GM12875 (cell line): ENCODE measurements at regions not wholly inside any gene's neighbourhood (a gene's known extent, or its start where the extent isn't known, plus 50 kb on each side); places are given as distances from the start of the nearest gene placed in this dataset.

Experiments used
- H3K4me3 ChIP-seq: one replicate; pipeline ENCODE4 v1.5.1; 2011; ENCODE audit warnings: low read depth, low read length, control low read depth
- TF ChIP-seq, protein P1 (sequence below): IDR thresholded peaks from 2 replicates; pipeline ENCODE4 v1.5.1; 2011; ENCODE audit warnings: low read depth, mild to moderate bottlenecking, control low read depth, inconsistent platforms, low read length, moderate library complexity, borderline replicate concordance; ENCODE audit not compliant: insufficient read depth

DNA sequence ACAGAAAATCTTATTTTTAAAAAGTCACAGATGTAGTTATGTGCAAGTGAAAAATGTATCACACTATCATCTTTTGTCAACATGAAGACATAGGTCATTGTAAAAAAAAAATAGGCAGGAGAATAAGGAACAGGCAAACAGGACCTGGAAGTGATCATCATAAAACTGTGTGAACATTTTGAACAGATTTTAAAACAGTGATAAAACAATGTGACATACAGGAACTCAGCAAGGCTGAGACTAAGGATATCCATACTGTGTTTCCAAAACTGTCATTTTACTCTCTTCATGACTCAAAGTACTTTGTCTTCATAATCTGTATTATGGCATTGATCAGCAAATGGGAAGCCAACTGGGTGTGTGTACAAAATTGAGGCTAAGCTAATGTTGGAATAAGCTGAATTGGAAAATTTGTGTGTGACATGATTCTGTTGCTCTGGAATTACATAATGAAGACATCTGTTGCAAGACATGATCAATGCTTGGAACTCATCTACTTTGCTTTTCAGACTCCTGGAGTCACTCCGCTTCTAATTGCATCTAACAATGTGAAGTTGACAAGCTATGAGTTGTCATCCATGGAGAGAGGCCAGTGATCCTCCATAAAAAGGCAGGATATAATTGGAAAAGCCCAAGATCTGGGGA is 978.7 kb upstream of the NUDT12 start:
- H3K4me3 ChIP-seq = no peak overlapping the region
- TF ChIP-seq, protein P1, sequence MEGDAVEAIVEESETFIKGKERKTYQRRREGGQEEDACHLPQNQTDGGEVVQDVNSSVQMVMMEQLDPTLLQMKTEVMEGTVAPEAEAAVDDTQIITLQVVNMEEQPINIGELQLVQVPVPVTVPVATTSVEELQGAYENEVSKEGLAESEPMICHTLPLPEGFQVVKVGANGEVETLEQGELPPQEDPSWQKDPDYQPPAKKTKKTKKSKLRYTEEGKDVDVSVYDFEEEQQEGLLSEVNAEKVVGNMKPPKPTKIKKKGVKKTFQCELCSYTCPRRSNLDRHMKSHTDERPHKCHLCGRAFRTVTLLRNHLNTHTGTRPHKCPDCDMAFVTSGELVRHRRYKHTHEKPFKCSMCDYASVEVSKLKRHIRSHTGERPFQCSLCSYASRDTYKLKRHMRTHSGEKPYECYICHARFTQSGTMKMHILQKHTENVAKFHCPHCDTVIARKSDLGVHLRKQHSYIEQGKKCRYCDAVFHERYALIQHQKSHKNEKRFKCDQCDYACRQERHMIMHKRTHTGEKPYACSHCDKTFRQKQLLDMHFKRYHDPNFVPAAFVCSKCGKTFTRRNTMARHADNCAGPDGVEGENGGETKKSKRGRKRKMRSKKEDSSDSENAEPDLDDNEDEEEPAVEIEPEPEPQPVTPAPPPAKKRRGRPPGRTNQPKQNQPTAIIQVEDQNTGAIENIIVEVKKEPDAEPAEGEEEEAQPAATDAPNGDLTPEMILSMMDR = no peak

DNA sequence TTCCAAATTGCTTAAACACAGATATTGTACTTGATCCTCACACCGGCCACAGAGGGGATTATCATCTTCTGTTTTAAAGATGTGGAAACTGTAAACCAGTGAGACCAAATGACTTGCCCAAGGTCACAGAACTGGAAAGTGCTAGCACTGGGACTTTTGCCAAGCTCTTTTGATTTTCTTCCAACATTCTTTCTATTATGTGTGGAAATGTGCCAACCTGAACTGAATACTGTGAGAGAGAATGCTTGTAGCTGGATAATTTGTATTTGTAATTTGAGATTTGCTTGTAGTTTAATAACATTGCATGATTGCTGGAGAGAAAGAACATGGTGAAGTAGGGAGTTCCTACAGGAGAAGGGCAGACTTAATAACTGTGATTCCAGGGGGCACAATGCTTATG is 977.9 kb upstream of the NUDT12 start:
- no peak overlapping the region for H3K4me3 ChIP-seq
- TF ChIP-seq, protein P1 = no peak

GRCh38 chr5:104539618-104540350 is 977.2 kb upstream of the NUDT12 start:
- TF ChIP-seq, protein P1 = no peak

DNA sequence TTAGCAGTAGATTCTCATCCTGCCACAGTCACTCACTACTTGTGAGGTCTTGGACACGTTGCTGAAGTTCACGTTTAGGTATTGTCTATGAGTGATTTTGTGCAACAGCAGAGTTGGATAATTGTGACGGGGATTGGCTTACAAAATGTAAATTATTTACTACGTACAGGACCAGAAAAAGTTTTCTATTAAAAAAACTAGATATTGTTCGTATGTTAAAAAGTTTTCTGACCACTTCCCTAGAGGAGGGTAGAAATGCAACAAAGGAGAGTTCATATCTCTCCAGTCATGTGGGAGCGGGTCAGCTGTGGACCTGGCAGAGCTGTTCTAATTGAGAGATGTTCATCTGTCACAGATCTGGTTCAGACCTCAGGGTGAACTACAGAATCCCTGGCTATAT is 976.1 kb upstream of the NUDT12 start:
- H3K4me3 ChIP-seq = no peak overlapping the region
- TF ChIP-seq, protein P1 = no peak

More at GRCh38 chr5:104539618-104540350, 977.2 kb upstream of the NUDT12 start:
- H3K4me3 ChIP-seq = no peak overlapping the region

DNA sequence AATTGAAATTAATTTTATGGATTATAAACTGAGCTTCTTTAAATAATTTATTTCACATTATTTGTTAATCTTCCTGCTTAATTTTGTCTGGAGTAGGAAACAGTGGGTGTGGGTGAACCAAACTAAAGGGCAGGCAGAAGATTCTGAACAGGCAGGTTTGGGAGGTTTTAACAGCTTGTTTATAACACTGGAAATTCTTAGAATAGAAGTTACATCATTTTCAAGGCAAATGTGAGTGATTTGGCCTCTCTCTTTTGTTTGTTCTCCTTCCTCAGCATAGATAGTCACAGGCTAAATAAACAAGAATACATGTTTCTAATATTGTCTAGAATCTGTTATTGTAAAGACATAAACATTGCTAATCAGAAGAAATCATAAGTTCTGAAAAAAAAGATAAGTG is 970.9 kb upstream of the NUDT12 start:
- no peak overlapping the region for H3K4me3 ChIP-seq
- TF ChIP-seq, protein P1 = no peak

- TF ChIP-seq, protein P1 = no peak
- H3K4me3 ChIP-seq = no peak overlapping the region
Measured at GRCh38 chr5:104526866-104527265, 964.3 kb upstream of the NUDT12 start.

GRCh38 chr5:104513640-104514072 is 951.1 kb upstream of the NUDT12 start:
- TF ChIP-seq, protein P1 = no peak
- H3K4me3 ChIP-seq = no peak overlapping the region
